IMR-90 (cell line): ENCODE measurements at regions not wholly inside any gene's neighbourhood (a gene's known extent, or its start where the extent isn't known, plus 50 kb on each side); places are given as distances from the start of the nearest gene placed in this dataset.

Source experiments
- ATAC-seq: fragments of 200-7000 bp; cut with Tn5 transposase; 2 replicates; pipeline ENCODE4 v1.9.1; 2020; ENCODE audit warnings: low read depth, mild to moderate bottlenecking, moderate library complexity
- BruUV-seq: library from RNA; stranded (reverse); fragments of 400-500 nt; replicated peaks from 2 replicates; lab custom pipeline; 2021; lab: Mats Ljungman, UMichigan
- CTCF ChIA-PET: fragments of 300-600 bp; formaldehyde crosslinking; extraction: SDS; loops from one replicate; lab custom pipeline; 2021; ENCODE audit warnings: antibody characterized with exemption; lab: Yijun Ruan, JAX
- POLR2A ChIA-PET: fragments of 300-600 bp; sonication (Branson Sonifier 250); formaldehyde crosslinking; loops from one replicate; lab custom pipeline; 2022; ENCODE audit warnings: antibody characterized with exemption; ENCODE audit not compliant: unreplicated experiment; lab: Charles Lee
- DNase-seq: peaks from one replicate; pipeline ENCODE4 v3.0.0; 2013
- H2AFZ ChIP-seq: replicated peaks from 2 replicates; pipeline ENCODE3; 2013; ENCODE audit warnings: low read length, mild to moderate bottlenecking; ENCODE audit not compliant: poor library complexity
- H2AK5ac ChIP-seq: 2 replicates; pipeline ENCODE4 v1.6.1; 2013; ENCODE audit warnings: low read depth, low read length, inconsistent platforms
- H2AK9ac ChIP-seq: replicated peaks from 2 replicates; pipeline ENCODE3; 2013; ENCODE audit warnings: mild to moderate bottlenecking, low read depth, low read length, moderate library complexity; ENCODE audit not compliant: poor library complexity
- H2BK120ac ChIP-seq: 2 replicates; pipeline ENCODE4 v1.6.1; 2013; ENCODE audit warnings: low read depth, low read length, inconsistent platforms
- H2BK15ac ChIP-seq: 3 replicates; pipeline ENCODE4 v1.6.1; 2013; ENCODE audit warnings: low read depth, low read length, inconsistent platforms
- H2BK20ac ChIP-seq: 2 replicates; pipeline ENCODE4 v1.6.1; 2013; ENCODE audit warnings: low read depth, mild to moderate bottlenecking, inconsistent platforms, low read length, moderate library complexity
- H2BK5ac ChIP-seq: 2 replicates; pipeline ENCODE4 v1.6.1; 2013; ENCODE audit warnings: mild to moderate bottlenecking, low read depth, low read length, inconsistent platforms; ENCODE audit not compliant: poor library complexity, severe bottlenecking
- H3K14ac ChIP-seq: replicated peaks from 2 replicates; pipeline ENCODE4 v1.6.1; 2013; ENCODE audit warnings: low read depth, low read length, inconsistent platforms
- H3K18ac ChIP-seq: 2 replicates; pipeline ENCODE4 v1.6.1; 2013; ENCODE audit warnings: low read depth, low read length, control low read depth
- H3K23ac ChIP-seq: 2 replicates; pipeline ENCODE4 v1.6.1; 2013; ENCODE audit warnings: low read depth, low read length, inconsistent platforms
- H3K27ac ChIP-seq: 2 replicates; pipeline ENCODE4 v1.5.1; 2013; ENCODE audit warnings: mild to moderate bottlenecking, control low read depth, low read length; ENCODE audit not compliant: insufficient read depth
- H3K27me3 ChIP-seq: 2 replicates; pipeline ENCODE4 v1.6.1; 2013; ENCODE audit warnings: low read length; ENCODE audit not compliant: control insufficient read depth, insufficient read depth
- H3K36me3 ChIP-seq: 2 replicates; pipeline ENCODE4 v1.6.1; 2013; ENCODE audit warnings: low read length, mixed read lengths; ENCODE audit not compliant: control insufficient read depth, insufficient read depth
- H3K4ac ChIP-seq: 2 replicates; pipeline ENCODE4 v1.6.1; 2013; ENCODE audit warnings: low read depth, low read length, inconsistent platforms
- H3K4me1 ChIP-seq: 2 replicates; pipeline ENCODE4 v1.6.1; 2013; ENCODE audit warnings: low read length, mixed read lengths; ENCODE audit not compliant: control insufficient read depth, insufficient read depth
- H3K4me2 ChIP-seq: 2 replicates; pipeline ENCODE4 v1.6.1; 2013; ENCODE audit warnings: low read depth, mild to moderate bottlenecking, control low read depth, low read length, moderate library complexity
- H3K4me3 ChIP-seq: 2 replicates; pipeline ENCODE4 v1.5.1; 2013; ENCODE audit warnings: low read depth, mild to moderate bottlenecking, control low read depth, low read length, moderate library complexity; ENCODE audit not compliant: insufficient read depth
- H3K56ac ChIP-seq: 2 replicates; pipeline ENCODE4 v1.6.1; 2013; ENCODE audit warnings: low read length, inconsistent platforms; ENCODE audit not compliant: insufficient read depth; ENCODE audit errors: extremely low read depth
- H3K79me1 ChIP-seq, 2 experiments: 2 replicates each; pipeline ENCODE4 v1.6.1; 2013; ENCODE audit warnings: low read length in 2 of 2, inconsistent platforms in 1 of 2, low read depth in 1 of 2
- H3K9ac ChIP-seq: 2 replicates; pipeline ENCODE4 v1.6.1; 2013; ENCODE audit warnings: low read depth, low read length, control low read depth
- H3K9me1 ChIP-seq: 2 replicates; pipeline ENCODE4 v1.6.1; 2013; ENCODE audit warnings: low read length, inconsistent platforms; ENCODE audit not compliant: insufficient read depth
- H3K9me3 ChIP-seq: 2 replicates; pipeline ENCODE4 v1.6.1; 2013; ENCODE audit warnings: low read length; ENCODE audit not compliant: control insufficient read depth, insufficient read depth
- H4K20me1 ChIP-seq: 2 replicates; pipeline ENCODE4 v1.6.1; 2013; ENCODE audit warnings: low read length, inconsistent platforms; ENCODE audit not compliant: insufficient read depth
- H4K5ac ChIP-seq: 2 replicates; pipeline ENCODE4 v1.6.1; 2013; ENCODE audit warnings: mild to moderate bottlenecking, low read depth, low read length, control low read depth
- H4K8ac ChIP-seq, 2 experiments: 2 replicates each; pipeline ENCODE4 v1.6.1; 2013; ENCODE audit warnings: low read depth in 2 of 2, low read length in 2 of 2, control low read depth in 1 of 2, inconsistent platforms in 1 of 2
- H4K91ac ChIP-seq: 2 replicates; pipeline ENCODE4 v1.6.1; 2013; ENCODE audit warnings: low read depth, low read length, inconsistent platforms; ENCODE audit not compliant: insufficient read depth
- CEBPB ChIP-seq: IDR thresholded peaks from 2 replicates; pipeline ENCODE4 v1.6.1; 2012; ENCODE audit warnings: low read depth, low read length, improper control_type of control experiment
- CHD1 ChIP-seq: IDR thresholded peaks from 2 replicates; pipeline ENCODE4 v1.6.1; 2012; ENCODE audit warnings: low read depth, low read length, improper control_type of control experiment
- ELK1 ChIP-seq: fragments of 150-350 bp; IDR thresholded peaks from 2 replicates; pipeline ENCODE4 v1.6.1; 2016; ENCODE audit warnings: low read depth, mild to moderate bottlenecking, low read length, moderate library complexity, borderline replicate concordance
- MAFK ChIP-seq: IDR thresholded peaks from 2 replicates; pipeline ENCODE4 v1.6.1; 2012; ENCODE audit warnings: low read depth, low read length, improper control_type of control experiment
- NFE2L2 ChIP-seq: fragments of 150-350 bp; IDR thresholded peaks from 2 replicates; pipeline ENCODE4 v1.6.1; 2016; ENCODE audit warnings: low read depth, mild to moderate bottlenecking, low read length
- RCOR1 ChIP-seq: IDR thresholded peaks from 2 replicates; pipeline ENCODE4 v1.6.1; 2012; ENCODE audit warnings: mild to moderate bottlenecking, low read length, improper control_type of control experiment; ENCODE audit not compliant: insufficient replicate concordance
- RFX5 ChIP-seq: IDR thresholded peaks from 2 replicates; pipeline ENCODE4 v1.8.0; 2012; ENCODE audit warnings: low read depth, mild to moderate bottlenecking, low read length, moderate library complexity
- SMC3 ChIP-seq: fragments of 150-350 bp; IDR thresholded peaks from 2 replicates; pipeline ENCODE4 v1.6.1; 2016; ENCODE audit warnings: low read depth, mild to moderate bottlenecking, antibody characterized with exemption, low read length, moderate library complexity
- USF2 ChIP-seq: fragments of 150-350 bp; IDR thresholded peaks from 2 replicates; pipeline ENCODE4 v1.6.1; 2017; ENCODE audit warnings: mild to moderate bottlenecking, antibody characterized with exemption, low read length, low read depth
- dilution Hi-C: fragments of 300-500 bp; cut with HindIII; formaldehyde crosslinking; loops from one replicate; pipeline ENCODE4 v1.14.3; 2018; ENCODE audit warnings: low sequenced_read_pairs; ENCODE audit not compliant: unreplicated experiment
- in situ Hi-C: fragments of 300-500 bp; cut with MboI; formaldehyde crosslinking; loops from 3 replicates; pipeline ENCODE4 v1.14.3; 2019; ENCODE audit warnings: low sequenced_read_pairs, inconsistent platforms, mixed read lengths
- intact Hi-C: fragments of 100-400 bp; cut with micrococcal nuclease; formaldehyde crosslinking; loops from 2 replicates; pipeline ENCODE4 v1.10.0; 2022

- Histone ChIP-seq H3K9me1 (no peaks in the 10 kb centered on the region), H3K23ac (no peak overlapping the region), H3K56ac (no peak overlapping the region), H2BK20ac (no peak overlapping the region), H3K4me3 (no peak overlapping the region), H2BK15ac (no peak overlapping the region), H3K27me3 (no peaks in the 10 kb centered on the region), H4K8ac (no peak overlapping the region), H3K18ac (no peak overlapping the region), H4K20me1 (no peaks in the 10 kb centered on the region), H3K4me2 (no peak overlapping the region), H3K79me1 (no peaks in the 10 kb centered on the region), H3K4me1 (no peaks in the 10 kb centered on the region), H2AK5ac (no peak overlapping the region), H2BK120ac (no peak overlapping the region), H3K36me3 (no peaks in the 10 kb centered on the region), H2AK9ac (no peak overlapping the region), H3K14ac (no peak overlapping the region), H3K27ac (no peak overlapping the region), H3K9ac (no peak overlapping the region), H4K5ac (no peak overlapping the region), H3K9me3 (no peaks in the 10 kb centered on the region), H2BK5ac (no peak overlapping the region), H4K91ac (no peak overlapping the region), H2AFZ (no peak overlapping the region), H3K4ac (no peak overlapping the region)
- DNase-seq, result no peak
- TF ChIP-seq RFX5 (no peak), USF2 (no peak), SMC3 (no peak), CHD1 (no peak), ELK1 (no peak), NFE2L2 (no peak), MAFK (no peak), RCOR1 (no peak), CEBPB (no peak)
- BruUV-seq, result no TSS peak
- in situ Hi-C loops, result no loop called here
- intact Hi-C loops, result no loop called here
- dilution Hi-C loops, result no loop called here
- ChIA-PET CTCF (no interaction called here), POLR2A (no interaction called here)
- ATAC-seq, result no peak
Observed at GRCh38 chr1:70581661-70582060, 170.6 kb downstream of the CTH start.
